T47D (cell line): ENCODE measurements at regions not wholly inside any gene's neighbourhood (a gene's known extent, or its start where the extent isn't known, plus 50 kb on each side); places are given as distances from the start of the nearest gene placed in this dataset.

Experiments used
- DNase-seq, 2 experiments: peaks; one replicate each; pipeline versions ENCODE4 v3.0.0 to v3.0.0-alpha.2; 2011 to 2012; ENCODE audit warnings: low read depth in 1 of 2, low spot score in 1 of 2
- JUND ChIP-seq: IDR thresholded peaks from 2 replicates; pipeline ENCODE4 v1.6.1; 2012; ENCODE audit warnings: low read depth
- in situ Hi-C: cut with HindIII; loops from 2 replicates; pipeline ENCODE4 v1.10.0; 2016; ENCODE audit warnings: low sequenced_read_pairs, low pct_unique_long_range_greater_than_20kb

- no peak for TF ChIP-seq JUND
- in situ Hi-C loops, result no loop called here
- DNase-seq, result no peak
These were observed 50.0 kb upstream of the BET1 start for GRCh38 chr7:94054130-94054529.

- in situ Hi-C loops, result no loop called here
- TF ChIP-seq JUND, result no peak
- DNase-seq, result no peak
These were observed 51.8 kb upstream of the BET1 start for GRCh38 chr7:94055963-94056362.

GRCh38 chr7:94056796-94057207 lies 52.6 kb upstream of the BET1 start:
- no peak for TF ChIP-seq JUND
- in situ Hi-C loops, result no loop called here
- no peak for DNase-seq

- TF ChIP-seq JUND, result no peak
- no peak for DNase-seq
- in situ Hi-C loops, result no loop called here
These were observed 53.8 kb upstream of the BET1 start for GRCh38 chr7:94057955-94058354.

GRCh38 chr7:94059746-94060145 lies 55.6 kb upstream of the BET1 start:
- in situ Hi-C loops, result no loop called here
- TF ChIP-seq JUND, result no peak
- DNase-seq, result no peak

- TF ChIP-seq JUND, result no peak
- DNase-seq, result no peak
- in situ Hi-C loops, result no loop called here
These were observed 56.6 kb upstream of the BET1 start for GRCh38 chr7:94060752-94061151.

- DNase-seq, result no peak
- in situ Hi-C loops, result no loop called here
- TF ChIP-seq JUND, result no peak
These were observed 57.2 kb upstream of the BET1 start for GRCh38 chr7:94061326-94061725.

GRCh38 chr7:94062372-94062771 lies 58.2 kb upstream of the BET1 start:
- no peak for DNase-seq
- in situ Hi-C loops, result no loop called here
- TF ChIP-seq JUND, result no peak

- in situ Hi-C loops, result no loop called here
These were observed 60.5 kb upstream of the BET1 start for GRCh38 chr7:94064541-94065191.

GRCh38 chr7:94067047-94067446 lies 62.9 kb upstream of the BET1 start:
- in situ Hi-C loops, result no loop called here
- DNase-seq, result no peak

More at GRCh38 chr7:94064541-94065191, 60.5 kb upstream of the BET1 start:
- TF ChIP-seq JUND, result no peak
- DNase-seq, result no peak

GRCh38 chr7:94067506-94067905 lies 63.4 kb upstream of the BET1 start:
- in situ Hi-C loops, result no loop called here
- no peak for DNase-seq
- no peak for TF ChIP-seq JUND

More at GRCh38 chr7:94067047-94067446, 62.9 kb upstream of the BET1 start:
- TF ChIP-seq JUND, result no peak

GRCh38 chr7:94069162-94069739 lies 65.1 kb upstream of the BET1 start:
- DNase-seq, result no peak
- in situ Hi-C loops, result no loop called here
- TF ChIP-seq JUND, result no peak

GRCh38 chr7:94080551-94080950 lies 76.4 kb upstream of the BET1 start:
- in situ Hi-C loops, result no loop called here
- DNase-seq, result no peak
- no peak for TF ChIP-seq JUND

GRCh38 chr7:94082126-94082525 lies 78.0 kb upstream of the BET1 start:
- TF ChIP-seq JUND, result no peak
- in situ Hi-C loops, result no loop called here
- no peak for DNase-seq
